ENCODE measurements at regions not wholly inside any gene's neighbourhood (a gene's known extent, or its start where the extent isn't known, plus 50 kb on each side); places are given as distances from the start of the nearest gene placed in this dataset.

GRCh38 chr14:86794689-86795088 lies 1198.3 kb downstream of the GALC start:
- H3K27ac ChIP-seq: no peak overlapping the region
- H3K36me3 ChIP-seq: no peaks in the 10 kb centered on the region
- TF ChIP-seq POLR2A (IDR thresholded peaks at IDR 0.05) (no peak), CTCF (IDR thresholded peaks at IDR 0.05) (no peak)
- intact Hi-C loops (cut with DNase I): no loop called here
- no peak overlapping the region for H3K4me3 ChIP-seq (replicated peaks in 1 of 3)
- no peaks in the 10 kb centered on the region for H3K4me1 ChIP-seq
- DNase-seq: no peak
- no peaks in the 10 kb centered on the region for H3K9me3 ChIP-seq
- H3K27me3 ChIP-seq: no peaks in the 10 kb centered on the region

GRCh38 chr14:86790408-86791364 lies 1202.3 kb downstream of the GALC start:
- intact Hi-C loops (cut with DNase I): no loop called here
- Histone ChIP-seq H3K4me3 (replicated peaks in 1 of 3) (no peak overlapping the region), H3K4me1 (no peaks in the 10 kb centered on the region), H3K36me3 (no peaks in the 10 kb centered on the region), H3K9me3 (no peaks in the 10 kb centered on the region), H3K27me3 (no peaks in the 10 kb centered on the region), H3K27ac (no peak overlapping the region)
- DNase-seq: no peak
- WGBS, 2 donors: 87 to 91% methylated on average over 5 of the region's 5 CpGs
- TF ChIP-seq CTCF (IDR thresholded peaks at IDR 0.05) (peak in 1 of 6 experiments; percentile 10), POLR2A (IDR thresholded peaks at IDR 0.05) (no peak)

GRCh38 chr14:86788224-86788623 lies 1204.8 kb downstream of the GALC start:
- intact Hi-C loops (cut with DNase I): no loop called here
- Histone ChIP-seq H3K36me3 (no peaks in the 10 kb centered on the region), H3K27ac (no peak overlapping the region), H3K9me3 (no peaks in the 10 kb centered on the region), H3K4me3 (replicated peaks in 1 of 3) (no peak overlapping the region), H3K27me3 (no peaks in the 10 kb centered on the region), H3K4me1 (no peaks in the 10 kb centered on the region)
- no peak for TF ChIP-seq CTCF (IDR thresholded peaks at IDR 0.05)
- TF ChIP-seq POLR2A (IDR thresholded peaks at IDR 0.05): no peak
- 75 to 86% methylated on average over 1 of the region's 1 CpG for WGBS, 2 donors
- no peak for DNase-seq

GRCh38 chr14:86787717-86788116 lies 1205.3 kb downstream of the GALC start:
- H3K4me3 ChIP-seq (replicated peaks in 1 of 3): no peak overlapping the region
- H3K4me1 ChIP-seq: no peaks in the 10 kb centered on the region
- no peaks in the 10 kb centered on the region for H3K36me3 ChIP-seq
- H3K9me3 ChIP-seq: no peaks in the 10 kb centered on the region
- no peaks in the 10 kb centered on the region for H3K27me3 ChIP-seq
- DNase-seq: no peak
- intact Hi-C loops (cut with DNase I): no loop called here
- no peak overlapping the region for H3K27ac ChIP-seq
- TF ChIP-seq POLR2A (IDR thresholded peaks at IDR 0.05) (no peak), CTCF (IDR thresholded peaks at IDR 0.05) (no peak)
- 64 to 75% methylated on average over 3 of the region's 3 CpGs for WGBS, 2 donors

- Histone ChIP-seq H3K4me1 (peaks cover 0 to 4% of the 10 kb centered on the region in 2 donors), H3K4me3 (replicated peaks in 1 of 3) (no peak overlapping the region), H3K27ac (no peak overlapping the region), H3K27me3 (no peaks in the 10 kb centered on the region), H3K9me3 (no peaks in the 10 kb centered on the region), H3K36me3 (no peaks in the 10 kb centered on the region)
- TF ChIP-seq CTCF (IDR thresholded peaks at IDR 0.05) (no peak), POLR2A (IDR thresholded peaks at IDR 0.05) (no peak)
- intact Hi-C loops (cut with DNase I): no loop called here
- 79 to 94% methylated on average over 6 of the region's 6 CpGs for WGBS, 2 donors
- DNase-seq: no peak
Measured at GRCh38 chr14:86782092-86782580, 1210.8 kb downstream of the GALC start.

Data from thyroid gland (tissue), 4 donors.